ENCODE measurements at regions not wholly inside any gene's neighbourhood (a gene's known extent, or its start where the extent isn't known, plus 50 kb on each side); places are given as distances from the start of the nearest gene placed in this dataset.

GRCh38 chr4:185914583-185915199, 102.7 kb upstream of the SORBS2 start (continued):
- TF ChIP-seq ZNF354C (tag by site-specific recombination; IDR thresholded peaks at IDR 0.05; ENCODE audit: borderline replicate concordance, low read depth) (no peak), SCRT2 (tag by site-specific recombination; IDR thresholded peaks at IDR 0.05) (peak; percentile 60)

- Histone ChIP-seq H3K4me1 (ENCODE audit: control insufficient read depth, insufficient read depth, low read length) (peaks cover 9% of the 10 kb centered on the region; the same call in 1 of the 2 replicates), H3K9me3 (ENCODE audit: control insufficient read depth, insufficient read depth, low read depth, low read length) (no peaks in the 10 kb centered on the region), H3K4me3 (ENCODE audit: low read depth, low read length) (no peak overlapping the region), H3K27ac (ENCODE audit: extremely low read depth, low read depth, low read length) (no peak overlapping the region), H3K36me3 (ENCODE audit: control insufficient read depth in 2 of 2, insufficient read depth in 1 of 2, low read length in 2 of 2) (no peaks in the 10 kb centered on the region)
- ChIA-PET CTCF (no interaction called here), POLR2A (no interaction called here)
- TF ChIP-seq KLF8 (tag by site-specific recombination; IDR thresholded peaks at IDR 0.05) (no peak), PRDM1 (tag by site-specific recombination; IDR thresholded peaks at IDR 0.05) (peak; percentile 39; the same call in 1 of the 2 replicates)
These were observed 103.3 kb upstream of the SORBS2 start for GRCh38 chr4:185915271-185915670.

GRCh38 chr4:185915817-185916216, 103.8 kb upstream of the SORBS2 start:
- ChIA-PET POLR2A (no interaction called here), CTCF (no interaction called here)
- TF ChIP-seq ZNF776 (tag by site-specific recombination; IDR thresholded peaks at IDR 0.05; ENCODE audit: borderline replicate concordance) (no peak), ZSCAN5A (tag by site-specific recombination; IDR thresholded peaks at IDR 0.05) (no peak), KLF9 (tag by site-specific recombination; IDR thresholded peaks at IDR 0.05; ENCODE audit: low read depth) (no peak), ZNF623 (tag by site-specific recombination; IDR thresholded peaks at IDR 0.05) (peak; percentile 94), ZNF398 (tag by site-specific recombination; IDR thresholded peaks at IDR 0.05) (no peak), ZNF248 (tag by site-specific recombination; IDR thresholded peaks at IDR 0.05) (no peak)
- Histone ChIP-seq H3K9me3 (ENCODE audit: control insufficient read depth, insufficient read depth, low read depth, low read length) (no peaks in the 10 kb centered on the region), H3K4me3 (ENCODE audit: low read depth, low read length) (no peak overlapping the region), H3K36me3 (ENCODE audit: control insufficient read depth in 2 of 2, insufficient read depth in 1 of 2, low read length in 2 of 2) (no peaks in the 10 kb centered on the region), H3K4me1 (ENCODE audit: control insufficient read depth, insufficient read depth, low read length) (peaks cover 9% of the 10 kb centered on the region; the same call in 1 of the 2 replicates), H3K27ac (ENCODE audit: extremely low read depth, low read depth, low read length) (no peak overlapping the region)

GRCh38 chr4:185916231-185916630, 104.2 kb upstream of the SORBS2 start:
- Histone ChIP-seq H3K27ac (ENCODE audit: extremely low read depth, low read depth, low read length) (no peak overlapping the region), H3K9me3 (ENCODE audit: control insufficient read depth, insufficient read depth, low read depth, low read length) (no peaks in the 10 kb centered on the region), H3K4me1 (ENCODE audit: control insufficient read depth, insufficient read depth, low read length) (peaks cover 9% of the 10 kb centered on the region; the same call in 1 of the 2 replicates), H3K36me3 (ENCODE audit: control insufficient read depth in 2 of 2, insufficient read depth in 1 of 2, low read length in 2 of 2) (no peaks in the 10 kb centered on the region), H3K4me3 (ENCODE audit: low read depth, low read length) (no peak overlapping the region)
- CTCF ChIA-PET, result no interaction called here
- POLR2A ChIA-PET, result no interaction called here
- no peak for TF ChIP-seq ZNF561 (tag by site-specific recombination; IDR thresholded peaks at IDR 0.05; ENCODE audit: borderline replicate concordance)

GRCh38 chr4:185916683-185917082, 104.7 kb upstream of the SORBS2 start:
- H3K4me3 ChIP-seq (ENCODE audit: low read depth, low read length), result no peak overlapping the region
- H3K36me3 ChIP-seq (ENCODE audit: control insufficient read depth in 2 of 2, insufficient read depth in 1 of 2, low read length in 2 of 2), result no peaks in the 10 kb centered on the region
- POLR2A ChIA-PET, result no interaction called here
- no peak overlapping the region for H3K27ac ChIP-seq (ENCODE audit: extremely low read depth, low read depth, low read length)
- CTCF ChIA-PET, result no interaction called here
- no peaks in the 10 kb centered on the region for H3K9me3 ChIP-seq (ENCODE audit: control insufficient read depth, insufficient read depth, low read depth, low read length)
- peaks cover 9% of the 10 kb centered on the region; the same call in 1 of the 2 replicates for H3K4me1 ChIP-seq (ENCODE audit: control insufficient read depth, insufficient read depth, low read length)
- TF ChIP-seq ZNF157 (tag by site-specific recombination; IDR thresholded peaks at IDR 0.05) (no peak), GLIS2 (tag by site-specific recombination; IDR thresholded peaks at IDR 0.05) (no peak), ZNF433 (tag by site-specific recombination; IDR thresholded peaks at IDR 0.05; ENCODE audit: low read depth) (no peak), ZNF623 (tag by site-specific recombination; IDR thresholded peaks at IDR 0.05) (no peak), ZBTB48 (tag by site-specific recombination; IDR thresholded peaks at IDR 0.05) (no peak), ZNF341 (tag by site-specific recombination; IDR thresholded peaks at IDR 0.05; ENCODE audit: low read depth) (no peak), ZSCAN4 (tag by site-specific recombination; IDR thresholded peaks at IDR 0.05) (no peak), ZNF26 (tag by site-specific recombination; IDR thresholded peaks at IDR 0.05) (no peak), ZNF530 (tag by site-specific recombination; IDR thresholded peaks at IDR 0.05; ENCODE audit: low read depth) (no peak)
